Stimulated activated CD4-positive, alpha-beta T cell treated with anti-CD3 and anti-CD28 coated beads, Interleukin-4, amount 100 ng/mL, for 24 hours (primary cell): ENCODE measurements at regions not wholly inside any gene's neighbourhood (a gene's known extent, or its start where the extent isn't known, plus 50 kb on each side); places are given as distances from the start of the nearest gene placed in this dataset.
"Not testable (repeated sequence)": the region's sequence is repeated elsewhere in the genome, so short reads cannot be mapped to it uniquely, and the experiment has no call there.

Experiments used
- DNase-seq: peaks from one replicate; pipeline ENCODE4 v3.0.0-alpha.2; 2020

DNA sequence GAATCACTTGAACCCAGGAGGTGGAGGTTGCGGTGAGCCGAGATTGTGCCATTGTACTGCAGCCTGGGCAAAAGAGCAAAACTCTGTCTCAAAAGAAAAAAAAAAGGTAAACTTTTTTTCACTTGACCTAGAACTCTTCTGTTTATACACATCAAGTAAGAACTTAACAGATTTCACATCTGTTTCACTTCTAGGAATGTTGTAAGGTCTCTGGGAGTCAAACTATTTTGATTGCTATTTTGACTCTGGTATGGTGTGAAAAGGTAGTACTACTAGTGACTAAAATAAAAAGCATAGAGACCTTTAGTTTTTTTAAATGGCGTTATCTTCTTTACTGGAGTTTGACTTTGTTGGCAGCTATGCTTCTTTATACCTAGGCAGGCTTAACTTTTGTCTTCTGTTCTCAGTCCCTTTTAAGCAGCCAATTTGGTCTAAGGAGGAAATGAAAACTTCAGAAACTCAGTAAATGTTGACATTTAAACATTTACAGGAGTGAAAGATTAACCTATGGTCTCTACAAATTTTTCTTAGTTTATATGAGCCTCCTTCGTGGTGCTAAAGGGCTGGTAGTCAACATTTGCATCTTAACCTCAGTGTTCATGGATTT is 84.7 kb downstream of the METTL2B start:
- not testable (repeated sequence) for DNase-seq

DNA sequence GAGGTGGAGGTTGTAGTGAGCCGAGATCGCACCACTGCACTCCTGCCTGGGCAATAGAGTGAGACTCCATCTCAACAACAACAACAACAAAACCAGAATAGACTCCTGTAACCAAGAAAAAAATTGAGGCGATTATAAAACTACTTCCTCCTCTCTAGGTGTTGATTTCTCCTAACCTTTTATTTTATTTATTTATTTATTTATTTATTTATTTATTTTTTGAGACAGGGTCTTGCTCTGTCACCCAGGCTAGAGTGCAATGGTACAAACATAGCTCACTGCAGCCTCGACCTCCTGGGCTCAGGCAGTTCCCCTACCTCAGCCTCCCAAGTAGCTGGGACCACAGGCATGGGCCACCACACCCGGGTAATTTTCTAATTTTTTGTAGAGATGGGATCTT is 86.2 kb downstream of the METTL2B start:
- DNase-seq: not testable (repeated sequence)

DNA sequence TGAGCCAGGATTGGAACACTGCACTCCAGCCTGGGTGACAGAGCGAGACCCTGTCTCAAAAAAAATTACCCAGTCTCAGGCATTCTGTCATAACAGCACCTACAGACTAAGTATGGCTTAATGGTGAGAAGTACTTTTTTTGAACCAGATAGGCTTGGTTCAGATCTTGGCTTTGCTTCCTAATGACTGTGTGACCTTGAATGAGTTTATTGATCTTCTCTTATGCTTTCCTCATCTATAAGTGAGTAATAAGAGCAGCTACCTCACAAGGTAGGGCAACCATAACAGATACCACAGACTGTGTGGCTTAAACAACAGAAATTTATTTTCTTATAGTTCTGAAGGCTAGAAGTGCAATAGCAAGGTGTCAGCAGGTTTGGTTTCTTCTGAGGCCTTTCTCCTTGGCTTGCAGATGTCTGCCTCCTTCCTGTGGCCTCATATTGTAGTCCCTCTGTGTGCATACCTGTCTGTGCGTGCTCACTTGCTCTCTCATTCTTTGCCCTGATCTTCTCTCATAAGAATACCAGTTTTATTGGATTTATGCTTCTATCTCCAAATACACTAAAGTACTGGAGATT is 87.7 kb downstream of the METTL2B start:
- DNase-seq: not testable (repeated sequence)

DNA sequence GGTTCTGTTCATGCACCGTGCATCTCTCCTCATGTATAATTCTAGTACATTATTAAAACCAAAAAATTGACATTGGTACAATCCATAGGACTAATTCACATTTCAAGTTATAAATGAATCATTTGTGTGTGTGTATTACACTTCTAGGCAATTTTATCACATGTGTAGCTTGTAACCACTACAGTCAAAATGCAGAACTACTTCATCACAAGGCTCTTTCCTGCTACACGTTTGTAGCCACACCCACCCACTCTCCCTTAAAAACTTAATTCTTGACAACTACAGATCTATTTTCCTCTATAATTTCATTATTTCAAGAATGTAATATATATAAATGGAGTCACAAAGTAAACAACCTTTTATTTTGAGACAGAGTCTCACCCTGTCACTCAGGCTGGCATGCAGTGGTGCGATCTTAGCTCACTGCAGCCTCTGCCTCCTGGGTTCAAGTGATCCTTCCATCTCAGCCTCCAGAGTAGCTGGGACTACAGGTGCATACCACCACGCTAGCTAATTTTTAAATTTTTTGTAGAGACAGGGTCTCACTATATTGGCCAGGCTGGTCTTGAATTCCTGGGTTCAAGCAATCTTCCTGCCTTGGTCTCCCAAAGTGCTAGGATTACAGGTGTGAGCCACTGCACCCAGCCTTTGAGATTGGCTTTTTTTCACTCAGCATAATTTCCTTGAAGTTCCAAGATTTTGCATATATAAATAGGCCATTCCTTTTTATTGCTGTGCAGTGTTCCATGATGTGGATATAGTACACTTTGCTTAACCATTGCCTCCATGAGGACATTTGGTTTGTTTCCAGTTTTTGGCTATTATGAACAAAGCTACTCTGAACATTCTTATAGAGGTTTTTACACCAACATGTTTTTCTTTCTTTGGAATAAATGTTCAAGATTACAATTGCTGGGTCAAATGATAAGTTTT is 88.7 kb downstream of the METTL2B start:
- DNase-seq: not testable (repeated sequence)

DNA sequence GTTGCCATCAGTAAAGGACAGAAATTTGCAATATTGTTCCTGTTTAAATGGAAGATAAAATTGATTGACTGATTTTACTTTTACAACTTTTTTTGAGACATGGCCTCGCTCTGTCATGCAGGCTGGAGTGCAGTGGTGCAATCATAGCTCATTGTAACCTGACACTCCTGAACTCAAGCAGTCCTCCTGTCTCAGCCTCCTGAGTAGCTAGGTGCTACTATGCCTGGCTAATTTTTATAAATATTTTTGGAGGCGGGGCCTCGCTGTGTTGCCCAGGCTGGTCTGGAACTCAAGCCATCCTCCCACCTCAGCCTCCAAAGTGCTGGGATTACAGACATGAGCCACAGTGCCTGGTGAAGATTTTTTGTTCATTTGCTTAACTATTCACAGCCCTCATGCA is 96.8 kb upstream of the GARIN1A start:
- not testable (repeated sequence) for DNase-seq

DNA sequence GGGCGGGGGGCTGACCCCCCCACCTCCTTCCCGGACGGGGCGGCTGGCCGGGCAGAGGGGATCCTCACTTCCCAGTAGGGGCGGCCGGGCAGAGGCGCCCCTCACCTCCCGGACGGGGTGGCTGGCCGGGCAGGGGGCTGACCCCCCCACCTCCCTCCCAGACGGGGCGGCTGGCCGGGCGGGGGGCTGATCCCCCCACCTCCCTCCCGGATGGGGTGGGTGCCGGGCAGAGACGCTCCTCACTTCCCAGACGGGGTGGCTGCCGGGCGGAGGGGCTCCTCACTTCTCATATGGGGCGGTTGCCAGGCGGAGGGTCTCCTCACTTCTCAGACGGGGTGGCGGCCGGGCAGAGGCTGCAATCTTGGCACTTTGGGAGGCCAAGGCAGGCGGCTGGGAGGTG is 95.1 kb upstream of the GARIN1A start:
- not testable (repeated sequence) for DNase-seq

DNA sequence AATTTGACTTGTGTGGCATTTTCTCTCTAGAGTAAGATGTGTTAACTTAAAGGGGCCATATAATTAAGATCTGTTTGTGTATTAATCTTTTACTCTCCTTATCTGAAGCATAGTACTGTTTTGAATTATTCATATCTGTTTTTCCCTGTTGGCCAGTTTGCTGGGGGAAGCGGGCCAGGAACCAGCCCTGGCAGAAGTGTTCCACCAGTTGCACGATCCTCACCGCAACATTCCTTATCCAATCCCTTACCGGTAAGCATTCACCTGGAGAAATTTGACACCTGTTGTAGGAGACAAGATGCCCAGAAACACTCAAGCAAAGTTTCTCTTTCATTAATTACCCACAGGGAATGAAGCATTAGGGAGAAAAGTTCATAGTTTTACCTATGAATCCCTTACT is 92.2 kb upstream of the GARIN1A start:
- not testable (repeated sequence) for DNase-seq

DNA sequence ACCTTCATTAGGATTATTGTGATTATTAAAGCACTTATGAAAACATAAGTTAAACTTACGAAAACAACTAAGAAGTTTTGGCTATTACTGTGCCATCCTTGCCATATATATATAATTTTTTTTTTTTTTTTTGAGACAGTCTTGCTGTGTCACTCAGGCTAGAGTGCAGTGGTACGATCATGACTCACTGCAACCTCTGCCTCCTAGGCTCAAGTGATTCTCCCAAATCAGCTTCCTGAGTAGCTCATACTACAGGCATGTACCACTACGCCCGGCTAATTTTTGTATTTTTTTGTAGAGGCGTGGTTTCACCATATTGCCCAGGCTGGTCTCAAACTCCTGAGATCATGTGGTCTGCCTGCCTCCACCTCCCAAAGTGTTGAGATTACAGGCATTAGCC is 91.0 kb upstream of the GARIN1A start:
- DNase-seq: not testable (repeated sequence)

DNA sequence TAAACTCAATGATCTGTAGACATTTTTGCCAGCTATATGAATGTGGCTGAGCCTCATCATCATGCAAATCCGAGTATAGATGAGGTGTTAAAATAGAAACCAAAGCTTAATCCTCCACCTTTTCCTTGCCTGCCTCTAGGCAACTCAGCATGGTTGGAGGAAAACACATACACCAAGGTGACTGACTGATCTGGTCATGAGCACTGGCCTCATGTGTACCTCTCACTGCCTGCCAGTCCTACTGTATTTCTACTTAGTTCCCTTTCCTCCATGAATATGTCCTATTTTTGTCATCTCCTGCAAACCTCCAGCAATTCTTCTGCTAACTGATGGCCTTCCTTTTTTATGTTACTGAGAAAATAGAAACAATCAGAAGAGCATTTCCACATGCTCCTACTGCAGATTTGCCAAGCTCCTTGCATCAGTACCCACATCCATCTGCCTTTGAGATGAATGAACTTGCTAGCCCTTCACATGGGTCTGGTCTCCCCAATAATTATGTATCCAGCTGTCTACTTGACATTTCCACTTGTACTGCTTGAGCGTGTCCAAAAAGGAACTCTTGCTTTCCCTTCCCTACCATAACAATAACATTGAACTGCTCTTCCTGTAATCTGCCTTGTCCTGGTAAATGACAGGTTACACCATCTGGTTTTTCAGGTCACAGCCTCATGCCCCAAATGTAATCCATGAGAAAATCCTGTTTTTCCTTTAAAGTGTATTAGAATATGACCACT is 90.1 kb upstream of the GARIN1A start:
- not testable (repeated sequence) for DNase-seq

DNA sequence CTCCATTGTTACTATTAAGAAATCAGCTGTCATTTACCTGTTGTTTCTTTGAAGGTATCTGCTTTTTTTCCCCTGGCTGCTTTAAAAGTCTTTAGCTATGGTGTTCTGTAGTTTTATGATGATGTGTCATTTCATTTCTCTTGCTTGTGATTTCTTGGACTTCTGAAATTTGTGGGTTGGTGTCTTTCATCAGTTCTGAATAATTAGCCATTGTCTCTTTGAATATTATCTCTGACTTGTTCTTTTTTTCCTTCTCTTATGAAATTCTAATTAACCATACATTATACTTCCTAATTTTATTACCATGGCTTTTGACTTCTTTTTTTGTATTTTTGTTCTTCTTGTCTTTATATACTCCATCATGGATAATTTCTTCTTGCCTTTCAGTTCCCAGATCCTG is 85.4 kb upstream of the GARIN1A start:
- not testable (repeated sequence) for DNase-seq

DNA sequence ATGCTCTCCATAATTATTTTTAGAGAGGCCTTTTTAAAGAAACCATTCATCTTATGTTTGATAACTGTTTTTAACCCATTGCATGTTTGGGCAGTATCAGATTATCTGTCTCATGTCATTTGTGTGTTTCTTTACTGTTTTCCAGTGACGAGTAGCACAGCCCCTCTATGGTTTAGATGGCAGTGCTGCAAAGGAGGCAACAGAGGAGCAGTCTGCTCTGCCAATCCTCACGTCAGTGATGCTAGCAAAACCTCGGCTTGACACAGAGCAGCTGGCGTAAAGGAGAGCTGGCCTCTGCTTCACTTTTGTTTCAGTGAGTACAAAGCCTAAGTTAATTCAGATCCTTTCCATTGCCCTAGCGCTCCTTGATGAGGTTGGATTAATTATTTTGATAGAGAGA is 80.4 kb upstream of the GARIN1A start:
- no peak for DNase-seq

DNA sequence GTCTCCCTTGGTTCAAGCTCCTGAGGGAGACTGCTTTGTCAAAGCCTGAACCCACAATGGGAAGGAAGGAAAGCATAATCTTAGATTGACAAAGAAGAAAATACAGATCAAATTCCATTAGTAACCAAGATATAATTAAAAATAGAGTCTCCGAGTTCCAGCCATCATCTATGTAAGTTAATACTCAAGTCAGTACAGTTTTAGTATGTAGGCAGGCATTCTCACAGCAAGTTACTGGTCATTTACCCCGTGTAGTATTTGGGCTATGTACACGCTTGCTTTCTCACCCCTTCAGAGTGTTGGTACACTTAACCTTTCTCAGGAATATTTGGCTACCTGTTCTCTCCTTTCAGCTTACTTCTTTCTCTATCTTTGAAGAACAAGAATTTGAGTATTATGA is 79.9 kb upstream of the GARIN1A start:
- DNase-seq: not testable (repeated sequence)

DNA sequence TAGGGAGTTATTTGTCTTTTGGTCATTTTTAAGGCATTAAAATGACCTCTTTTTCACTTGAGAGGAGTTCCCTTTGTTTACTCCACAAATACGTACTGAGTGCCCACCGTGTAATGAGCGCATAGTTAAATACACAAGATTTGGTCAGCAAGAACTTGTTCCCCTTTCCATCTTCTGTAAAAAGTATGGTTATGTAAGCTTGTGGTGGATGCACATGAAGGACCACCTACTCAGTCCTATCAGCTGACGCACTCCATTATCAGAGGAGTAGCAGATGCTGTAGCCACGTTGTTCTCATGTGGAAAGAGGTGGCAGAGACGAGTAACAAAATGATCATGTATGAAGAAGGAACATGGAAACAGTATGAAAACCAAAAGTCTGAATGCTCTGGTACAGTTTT is 78.0 kb upstream of the GARIN1A start:
- not testable (repeated sequence) for DNase-seq

DNA sequence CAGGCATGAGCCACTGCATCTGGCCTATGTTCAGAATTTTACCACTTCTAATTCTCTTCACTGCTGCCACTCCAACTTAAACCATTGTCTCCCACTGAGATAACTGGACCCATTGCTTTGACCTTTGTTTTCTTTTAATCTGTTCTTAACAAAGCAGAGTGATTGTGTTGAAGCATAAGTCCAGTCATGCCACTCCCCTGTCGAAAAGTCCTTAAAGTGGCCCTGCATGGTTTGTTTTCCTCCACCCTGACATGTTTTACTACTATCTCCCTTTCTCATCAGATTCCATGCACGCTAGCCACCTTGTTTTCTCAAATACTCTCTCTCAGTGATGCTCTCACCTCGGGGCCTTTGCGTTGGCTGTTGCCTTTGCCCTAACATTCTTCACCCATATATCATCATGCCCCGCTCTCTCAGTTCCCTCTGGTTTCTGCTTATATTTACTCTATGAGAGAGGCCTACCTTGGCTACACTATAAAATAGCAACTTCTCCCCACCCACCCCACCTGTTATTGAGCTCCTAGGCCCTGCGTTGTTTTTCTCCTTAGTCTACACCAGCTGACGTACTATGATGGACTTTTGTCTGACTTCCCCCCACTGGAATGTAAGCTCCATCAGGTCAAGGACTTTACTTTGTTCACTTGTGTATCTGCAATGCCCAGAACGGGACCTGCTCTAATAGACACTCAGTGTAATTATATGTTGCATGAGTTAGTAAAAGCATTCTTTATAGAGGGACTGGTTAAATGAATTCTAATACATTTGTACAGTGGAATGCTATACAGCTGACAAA is 75.6 kb upstream of the GARIN1A start:
- not testable (repeated sequence) for DNase-seq

DNA sequence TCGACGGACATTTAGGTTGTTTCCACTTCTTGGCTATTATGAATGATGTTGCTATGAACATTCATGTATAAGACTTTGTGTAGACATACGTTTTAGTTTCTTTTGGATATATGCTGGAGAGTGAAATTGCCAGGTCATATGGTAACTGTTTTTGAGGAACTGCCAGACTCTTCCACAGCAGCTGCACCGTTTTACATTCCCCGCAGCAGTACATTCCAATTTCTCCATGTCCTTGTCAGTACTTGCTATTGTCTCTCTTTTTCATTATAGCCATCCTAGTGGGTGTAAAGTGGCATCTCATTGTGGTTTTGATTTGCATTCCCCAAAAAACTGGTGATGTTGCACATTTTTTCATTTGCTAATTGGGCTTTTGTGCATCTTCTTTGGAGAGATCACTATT is 73.1 kb upstream of the GARIN1A start:
- DNase-seq: not testable (repeated sequence)

DNA sequence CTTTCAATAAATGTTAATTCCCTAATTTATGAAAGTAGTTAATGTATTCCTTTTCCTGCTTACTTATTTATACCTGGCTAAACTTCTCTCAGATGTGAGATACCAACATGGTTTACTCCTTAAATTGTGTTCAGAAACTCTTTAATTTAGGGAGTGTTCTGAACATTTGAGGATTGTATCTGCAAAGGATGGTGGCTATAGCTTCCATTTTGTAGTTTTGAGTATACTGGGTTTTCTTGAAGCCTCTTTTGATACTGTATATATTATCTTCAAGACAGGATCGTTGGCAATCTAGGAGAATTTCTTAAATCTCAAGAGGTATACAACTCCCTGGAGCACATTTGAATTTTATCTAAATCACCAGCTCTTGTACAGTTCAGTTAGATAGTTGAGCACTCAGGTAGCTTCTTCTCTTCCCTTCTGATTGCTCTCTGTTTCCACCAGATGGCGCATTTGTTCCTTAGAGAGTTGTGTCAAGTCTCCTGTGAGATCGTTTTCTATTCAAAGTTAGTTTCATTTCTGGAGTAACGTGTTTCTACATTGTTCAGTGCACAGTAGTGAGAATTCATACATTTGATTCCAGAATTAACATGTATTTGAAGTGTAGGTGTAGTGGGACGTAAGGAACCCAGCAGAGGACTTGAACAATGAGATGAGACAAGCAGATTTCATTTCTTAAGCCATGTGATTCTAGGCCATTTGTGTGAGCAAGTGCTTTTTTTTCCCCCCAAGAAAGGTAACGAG is 63.2 kb upstream of the GARIN1A start:
- DNase-seq: peak; percentile 53

DNA sequence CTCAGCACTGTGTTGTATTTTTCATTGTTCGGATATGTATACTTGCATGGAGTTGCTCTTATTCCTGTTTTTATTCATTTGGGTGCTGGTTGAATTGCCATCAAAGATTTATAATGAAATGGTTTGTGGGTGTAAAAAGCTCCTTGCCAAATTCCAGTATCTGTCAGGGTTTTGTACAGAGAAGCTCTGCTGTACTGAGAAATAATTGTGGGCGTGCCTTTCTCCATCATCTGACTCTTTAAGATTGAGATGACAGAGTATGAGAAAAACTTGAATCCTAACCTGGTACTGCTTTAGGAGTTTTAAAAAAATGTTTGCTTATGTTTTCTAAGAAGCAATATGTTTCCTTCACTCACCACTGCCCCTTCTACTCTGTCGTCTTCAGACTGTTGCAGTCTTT is 58.7 kb upstream of the GARIN1A start:
- DNase-seq: not testable (repeated sequence)

DNA sequence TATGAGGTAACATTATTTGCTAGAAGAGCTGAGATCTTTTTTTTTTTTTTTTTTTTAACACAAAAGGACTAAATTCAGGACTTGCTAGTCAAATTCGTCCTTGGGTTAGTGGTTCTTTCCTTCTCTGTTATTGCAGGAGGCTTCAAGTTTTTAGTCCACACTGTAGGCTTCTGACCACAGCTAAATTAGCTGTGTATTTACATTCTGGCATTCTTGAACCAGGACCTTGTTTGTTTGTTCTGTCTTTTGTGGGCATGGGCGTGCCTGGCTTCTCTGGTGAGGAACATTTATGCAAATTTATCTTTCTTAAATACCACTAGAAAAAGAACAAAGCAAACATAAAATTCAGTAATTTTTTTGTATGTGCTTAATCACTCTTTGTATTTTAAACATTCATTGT is 57.3 kb upstream of the GARIN1A start:
- DNase-seq: not testable (repeated sequence)

DNA sequence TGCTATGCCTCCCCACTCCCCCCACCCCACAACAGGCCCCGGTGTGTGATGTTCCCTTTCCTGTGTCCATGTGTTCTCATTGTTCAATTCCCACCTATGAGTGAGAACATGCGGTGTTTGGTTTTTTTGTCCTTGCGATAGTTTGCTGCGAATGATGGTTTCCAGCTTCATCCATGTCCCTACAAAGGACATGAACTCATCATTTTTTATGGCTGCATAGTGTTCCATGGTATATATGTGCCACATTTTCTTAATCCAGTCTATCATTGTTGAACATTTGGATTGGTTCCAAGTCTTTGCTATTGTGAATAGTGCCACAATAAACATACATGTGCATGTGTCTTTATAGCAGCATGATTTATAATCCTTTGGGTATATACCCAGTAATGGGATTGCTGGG is 55.3 kb upstream of the GARIN1A start:
- DNase-seq: not testable (repeated sequence)
